HG02884 (cell line): ENCODE measurements at regions not wholly inside any gene's neighbourhood (a gene's known extent, or its start where the extent isn't known, plus 50 kb on each side); places are given as distances from the start of the nearest gene placed in this dataset.
"Not testable (repeated sequence)": the region's sequence is repeated elsewhere in the genome, so short reads cannot be mapped to it uniquely, and the experiment has no call there.

Source experiments
- ATAC-seq: cut with Tn5 transposase; IDR thresholded peaks from one replicate; pipeline ENCODE4 v1.9.1; 2021; ENCODE audit warnings: mild to moderate bottlenecking, moderate library complexity; ENCODE audit not compliant: unreplicated experiment

DNA sequence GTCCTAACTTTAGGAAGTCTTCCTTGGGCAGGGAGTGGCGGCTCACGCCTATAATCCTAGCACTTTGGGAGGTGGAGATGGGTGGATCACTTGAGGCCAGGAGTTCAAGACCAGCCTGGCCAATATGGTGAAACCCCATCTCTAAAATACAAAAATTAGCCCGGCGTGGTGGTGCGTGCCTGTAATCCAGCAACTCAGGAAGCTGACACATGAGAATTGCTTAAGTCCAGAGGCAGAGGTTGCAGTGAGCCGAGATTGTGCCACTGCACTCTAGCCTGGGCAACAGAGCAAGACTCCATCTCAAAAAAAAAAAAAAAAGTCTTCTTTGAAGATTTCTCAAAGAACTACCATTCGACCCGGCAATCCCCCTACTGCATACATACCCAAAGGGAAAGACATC is 50.0 kb upstream of the GPCPD1 start:
- ATAC-seq, result not testable (repeated sequence)
